MCF 10A (cell line): ENCODE measurements at regions not wholly inside any gene's neighbourhood (a gene's known extent, or its start where the extent isn't known, plus 50 kb on each side); places are given as distances from the start of the nearest gene placed in this dataset.

Source experiments
- BruUV-seq: library from RNA; stranded (reverse); fragments of 400-500 nt; replicated peaks from 2 replicates; lab custom pipeline; 2021; lab: Mats Ljungman, UMichigan
- CTCF ChIA-PET: fragments of 300-600 bp; sonication (Branson Sonifier 250); formaldehyde crosslinking; extraction: SDS; loops from one replicate; lab custom pipeline; 2021; ENCODE audit warnings: antibody characterized with exemption, inconsistent platforms; lab: Yijun Ruan, JAX
- POLR2A ChIA-PET: fragments of 300-600, 350-650 bp; sonication (Branson Sonifier 250); formaldehyde crosslinking; extraction: SDS; loops from one replicate; lab custom pipeline; 2020; ENCODE audit warnings: antibody characterized with exemption, inconsistent platforms; lab: Yijun Ruan, JAX
- DNase-seq: peaks from one replicate; pipeline ENCODE4 v3.0.0-alpha.2; 2018; ENCODE audit not compliant: unreplicated experiment
- H3K27ac Mint-ChIP-seq: one replicate; pipeline ENCODE4 v1.8.0; 2022; ENCODE audit warnings: mild to moderate bottlenecking, low read depth, mixed read lengths; ENCODE audit not compliant: unreplicated experiment
- H3K27me3 Mint-ChIP-seq: one replicate; pipeline ENCODE4 v1.8.0; 2022; ENCODE audit warnings: mixed read lengths; ENCODE audit not compliant: insufficient read depth, unreplicated experiment
- H3K36me3 Mint-ChIP-seq: one replicate; pipeline ENCODE4 v1.8.0; 2022; ENCODE audit warnings: mild to moderate bottlenecking, moderate library complexity, mixed read lengths; ENCODE audit not compliant: insufficient read depth, unreplicated experiment
- H3K4me1 Mint-ChIP-seq: one replicate; pipeline ENCODE4 v1.8.0; 2022; ENCODE audit warnings: mixed read lengths; ENCODE audit not compliant: insufficient read depth, unreplicated experiment
- H3K4me3 Mint-ChIP-seq: one replicate; pipeline ENCODE4 v1.8.0; 2022; ENCODE audit warnings: mild to moderate bottlenecking, moderate library complexity, mixed read lengths; ENCODE audit not compliant: unreplicated experiment
- H3K9me3 Mint-ChIP-seq: one replicate; pipeline ENCODE4 v1.8.0; 2022; ENCODE audit warnings: mixed read lengths; ENCODE audit not compliant: unreplicated experiment
- CTCF ChIP-seq: fragments of 200-600 bp; IDR thresholded peaks from one replicate; pipeline ENCODE4 v1.8.0; 2022; ENCODE audit warnings: antibody characterized with exemption, mild to moderate bottlenecking; ENCODE audit not compliant: unreplicated experiment
- intact Hi-C: fragments of 100-400 bp; cut with micrococcal nuclease; formaldehyde crosslinking; loops from 2 replicates; pipeline ENCODE4 v1.14.1; 2022

GRCh38 chr1:17886386-17886785, 131.3 kb downstream of the ACTL8 start:
- ChIA-PET CTCF (no interaction called here), POLR2A (no interaction called here)
- TF ChIP-seq CTCF: no peak
- peaks cover 29% of the 10 kb centered on the region for H3K27me3 Mint-ChIP-seq
- no peaks in the 10 kb centered on the region for H3K9me3 Mint-ChIP-seq
- no peaks in the 10 kb centered on the region for H3K4me1 Mint-ChIP-seq
- H3K36me3 Mint-ChIP-seq: no peaks in the 10 kb centered on the region
- no peak for DNase-seq
- H3K27ac Mint-ChIP-seq: no peak overlapping the region
- intact Hi-C loops: no loop called here
- no peak overlapping the region for H3K4me3 Mint-ChIP-seq
- BruUV-seq: no TSS peak

- DNase-seq: no peak
- CTCF ChIA-PET: interaction anchor here (0.8 kb wide), 1 partner anchor 392 kb away, joined by 3 read pairs; no protein-coding TSS in a partner anchor
- no TSS peak for BruUV-seq
- intact Hi-C loops: no loop called here
- no peak overlapping the region for H3K27ac Mint-ChIP-seq
- POLR2A ChIA-PET: no interaction called here
- no peaks in the 10 kb centered on the region for H3K9me3 Mint-ChIP-seq
- peaks cover 32% of the 10 kb centered on the region for H3K27me3 Mint-ChIP-seq
- no peaks in the 10 kb centered on the region for H3K36me3 Mint-ChIP-seq
- no peak overlapping the region for H3K4me3 Mint-ChIP-seq
- peaks cover under 1% of the 10 kb centered on the region for H3K4me1 Mint-ChIP-seq
- TF ChIP-seq CTCF: no peak
These were observed 131.8 kb downstream of the ACTL8 start for GRCh38 chr1:17886838-17887441.

GRCh38 chr1:17887661-17888371, 132.7 kb downstream of the ACTL8 start:
- Mint-ChIP-seq H3K36me3 (no peaks in the 10 kb centered on the region), H3K27me3 (peaks cover 40% of the 10 kb centered on the region), H3K27ac (no peak overlapping the region), H3K4me1 (peaks cover 6% of the 10 kb centered on the region), H3K9me3 (no peaks in the 10 kb centered on the region), H3K4me3 (no peak overlapping the region)
- intact Hi-C loops: no loop called here
- CTCF ChIA-PET: interaction anchor here (0.6 kb wide), 1 partner anchor 202 kb away, joined by 8 read pairs; no protein-coding TSS in a partner anchor
- POLR2A ChIA-PET: no interaction called here
- TF ChIP-seq CTCF: no peak
- no peak for DNase-seq
- BruUV-seq: no TSS peak

GRCh38 chr1:17890056-17890814, 135.1 kb downstream of the ACTL8 start:
- POLR2A ChIA-PET: interaction anchor here (1.1 kb wide), 1 partner anchor 14 kb away, joined by 3 read pairs; no protein-coding TSS in a partner anchor
- H3K27ac Mint-ChIP-seq: no peak overlapping the region
- intact Hi-C loops: no loop called here
- peaks cover 42% of the 10 kb centered on the region for H3K27me3 Mint-ChIP-seq
- no peak overlapping the region for H3K4me3 Mint-ChIP-seq
- no peak for TF ChIP-seq CTCF
- DNase-seq: no peak
- CTCF ChIA-PET: no interaction called here
- no peaks in the 10 kb centered on the region for H3K9me3 Mint-ChIP-seq
- no TSS peak for BruUV-seq
- H3K36me3 Mint-ChIP-seq: no peaks in the 10 kb centered on the region
- H3K4me1 Mint-ChIP-seq: peaks cover 6% of the 10 kb centered on the region
